ENCODE measurements at regions not wholly inside any gene's neighbourhood (a gene's known extent, or its start where the extent isn't known, plus 50 kb on each side); places are given as distances from the start of the nearest gene placed in this dataset.

- DNase-seq (ENCODE audit: low read depth), result peak; percentile 23
- no peak for TF ChIP-seq CTCF (conservative IDR thresholded peaks at IDR 0.05; ENCODE audit: low read length)
- H3K4me3 ChIP-seq (ENCODE audit: low read length), result no peak overlapping the region
These were observed 79.0 kb upstream of the PLXNA4 start for GRCh38 chr7:132655131-132655727.

GRCh38 chr7:132654150-132654549 lies 77.9 kb upstream of the PLXNA4 start:
- no peak for DNase-seq (ENCODE audit: low read depth)

GRCh38 chr7:132653366-132653930 lies 77.2 kb upstream of the PLXNA4 start:
- H3K4me3 ChIP-seq (ENCODE audit: low read length), result no peak overlapping the region
- TF ChIP-seq CTCF (conservative IDR thresholded peaks at IDR 0.05; ENCODE audit: low read length), result no peak
- DNase-seq (ENCODE audit: low read depth), result no peak

More at GRCh38 chr7:132654150-132654549, 77.9 kb upstream of the PLXNA4 start:
- TF ChIP-seq CTCF (conservative IDR thresholded peaks at IDR 0.05; ENCODE audit: low read length), result peak; percentile 50
- no peak overlapping the region for H3K4me3 ChIP-seq (ENCODE audit: low read length)

- no peak for TF ChIP-seq CTCF (conservative IDR thresholded peaks at IDR 0.05; ENCODE audit: low read length)
- H3K4me3 ChIP-seq (ENCODE audit: low read length), result no peak overlapping the region
These were observed 76.2 kb upstream of the PLXNA4 start for GRCh38 chr7:132652507-132652906.

GRCh38 chr7:132650498-132650897 lies 74.2 kb upstream of the PLXNA4 start:
- H3K4me3 ChIP-seq (ENCODE audit: low read length), result peak overlapping the region; percentile 11; the same call in 1 of the 2 replicates
- DNase-seq (ENCODE audit: low read depth), result peak; percentile 91
- no peak for TF ChIP-seq CTCF (conservative IDR thresholded peaks at IDR 0.05; ENCODE audit: low read length)

More at GRCh38 chr7:132652507-132652906, 76.2 kb upstream of the PLXNA4 start:
- DNase-seq (ENCODE audit: low read depth), result no peak

DNA sequence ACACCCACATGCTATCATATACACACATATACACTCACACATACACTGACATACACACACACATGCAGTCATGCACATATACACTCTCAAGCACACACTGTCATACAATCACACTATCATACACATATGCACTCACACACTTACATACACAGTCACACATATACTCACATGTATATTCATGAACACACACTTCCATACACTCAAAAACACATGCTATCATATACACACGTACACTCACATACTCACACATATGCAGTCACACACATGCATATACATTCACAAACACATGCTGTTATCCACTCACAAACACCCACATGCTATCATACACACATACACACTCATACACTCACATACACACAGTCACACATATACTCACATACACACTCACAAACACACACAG lies 71.0 kb upstream of the PLXNA4 start:
- TF ChIP-seq CTCF (conservative IDR thresholded peaks at IDR 0.05; ENCODE audit: low read length), result no peak
- DNase-seq (ENCODE audit: low read depth), result no peak
- H3K4me3 ChIP-seq (ENCODE audit: low read length), result no peak overlapping the region

- no peak for DNase-seq (ENCODE audit: low read depth)
- TF ChIP-seq CTCF (conservative IDR thresholded peaks at IDR 0.05; ENCODE audit: low read length), result no peak
- H3K4me3 ChIP-seq (ENCODE audit: low read length), result no peak overlapping the region
These were observed 69.8 kb upstream of the PLXNA4 start for GRCh38 chr7:132646052-132646451.

Data from AG10803 (cell line).